GM13977 (cell line): ENCODE measurements at regions not wholly inside any gene's neighbourhood (a gene's known extent, or its start where the extent isn't known, plus 50 kb on each side); places are given as distances from the start of the nearest gene placed in this dataset.
"Not testable (repeated sequence)": the region's sequence is repeated elsewhere in the genome, so short reads cannot be mapped to it uniquely, and the experiment has no call there.

Experiments used
- DNase-seq: peaks from one replicate; pipeline ENCODE4 v3.0.0; 2012; ENCODE audit warnings: low spot score
- in situ Hi-C: fragments of 300-500 bp; cut with MboI; formaldehyde crosslinking; loops from one replicate; pipeline ENCODE4 v1.12.0; 2022; ENCODE audit warnings: low sequenced_read_pairs, low pct_unique_long_range_greater_than_20kb, mixed read lengths, inconsistent platforms; ENCODE audit not compliant: unreplicated experiment
- TF ChIP-seq, protein P1 (sequence below): IDR thresholded peaks from 2 replicates; pipeline ENCODE4 v1.5.1; 2012; ENCODE audit warnings: mild to moderate bottlenecking, control low read depth; ENCODE audit not compliant: insufficient read depth; ENCODE audit errors: extremely low read depth, missing control alignments

DNA sequence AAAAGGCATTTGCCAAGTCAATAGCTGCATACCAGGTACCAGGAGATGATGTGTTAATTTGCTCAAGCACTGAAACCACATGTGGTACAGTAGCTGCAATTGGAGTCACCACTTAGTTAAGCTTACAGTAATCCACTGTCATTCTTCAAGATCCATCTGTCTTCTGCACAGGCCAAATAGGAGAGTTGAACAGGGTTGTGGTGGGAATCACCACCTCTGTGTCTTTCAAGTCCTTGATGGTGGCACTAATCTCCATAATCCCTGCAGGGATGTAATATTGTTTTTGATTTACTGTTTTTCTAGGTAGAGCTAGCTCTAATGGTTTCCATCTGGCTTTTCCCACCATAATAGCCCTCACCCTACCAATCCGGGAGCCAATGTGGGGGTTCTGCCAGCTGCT lies 91.9 kb downstream of the FCRL5 start:
- TF ChIP-seq, protein P1, sequence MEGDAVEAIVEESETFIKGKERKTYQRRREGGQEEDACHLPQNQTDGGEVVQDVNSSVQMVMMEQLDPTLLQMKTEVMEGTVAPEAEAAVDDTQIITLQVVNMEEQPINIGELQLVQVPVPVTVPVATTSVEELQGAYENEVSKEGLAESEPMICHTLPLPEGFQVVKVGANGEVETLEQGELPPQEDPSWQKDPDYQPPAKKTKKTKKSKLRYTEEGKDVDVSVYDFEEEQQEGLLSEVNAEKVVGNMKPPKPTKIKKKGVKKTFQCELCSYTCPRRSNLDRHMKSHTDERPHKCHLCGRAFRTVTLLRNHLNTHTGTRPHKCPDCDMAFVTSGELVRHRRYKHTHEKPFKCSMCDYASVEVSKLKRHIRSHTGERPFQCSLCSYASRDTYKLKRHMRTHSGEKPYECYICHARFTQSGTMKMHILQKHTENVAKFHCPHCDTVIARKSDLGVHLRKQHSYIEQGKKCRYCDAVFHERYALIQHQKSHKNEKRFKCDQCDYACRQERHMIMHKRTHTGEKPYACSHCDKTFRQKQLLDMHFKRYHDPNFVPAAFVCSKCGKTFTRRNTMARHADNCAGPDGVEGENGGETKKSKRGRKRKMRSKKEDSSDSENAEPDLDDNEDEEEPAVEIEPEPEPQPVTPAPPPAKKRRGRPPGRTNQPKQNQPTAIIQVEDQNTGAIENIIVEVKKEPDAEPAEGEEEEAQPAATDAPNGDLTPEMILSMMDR: no peak
- in situ Hi-C loops: no loop called here
- no peak for DNase-seq

DNA sequence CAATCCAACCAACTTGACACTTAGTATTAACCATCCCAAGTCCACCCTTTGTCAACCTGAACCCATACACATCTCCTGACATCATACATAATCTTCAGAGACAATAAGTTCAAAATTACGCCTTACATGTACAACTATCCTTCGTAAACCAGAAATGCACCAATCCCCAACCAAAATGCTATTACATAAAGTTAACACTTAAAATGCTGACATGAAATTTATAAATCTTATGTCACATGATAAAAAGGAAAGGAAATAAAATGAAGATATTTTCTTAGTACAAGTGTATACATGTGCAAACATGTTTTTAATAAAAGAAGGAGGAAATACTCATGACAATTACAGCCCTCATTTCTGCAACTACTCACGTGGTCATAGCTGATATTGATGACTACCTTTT lies 95.0 kb downstream of the FCRL5 start:
- TF ChIP-seq, protein P1: no peak
- in situ Hi-C loops: no loop called here
- no peak for DNase-seq

DNA sequence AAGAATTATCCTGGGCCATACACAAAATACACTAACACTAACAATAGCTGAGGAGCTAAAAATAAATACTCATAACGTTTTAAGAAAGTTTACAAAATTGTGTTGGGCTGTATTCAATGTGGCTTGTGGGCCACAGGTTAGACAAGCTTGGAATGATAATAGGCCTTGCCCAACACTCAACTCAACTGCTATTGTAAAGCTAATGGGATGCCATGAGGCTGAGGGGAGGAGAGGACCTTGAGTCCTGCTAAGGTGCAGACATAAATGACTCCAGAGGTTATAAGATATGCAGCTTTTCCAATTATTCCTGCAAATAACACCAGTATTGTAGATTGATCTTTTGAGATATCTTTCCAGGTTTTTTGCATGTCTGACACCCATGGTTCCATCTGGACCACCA lies 97.0 kb downstream of the FCRL5 start:
- TF ChIP-seq, protein P1: no peak
- no peak for DNase-seq
- in situ Hi-C loops: no loop called here

DNA sequence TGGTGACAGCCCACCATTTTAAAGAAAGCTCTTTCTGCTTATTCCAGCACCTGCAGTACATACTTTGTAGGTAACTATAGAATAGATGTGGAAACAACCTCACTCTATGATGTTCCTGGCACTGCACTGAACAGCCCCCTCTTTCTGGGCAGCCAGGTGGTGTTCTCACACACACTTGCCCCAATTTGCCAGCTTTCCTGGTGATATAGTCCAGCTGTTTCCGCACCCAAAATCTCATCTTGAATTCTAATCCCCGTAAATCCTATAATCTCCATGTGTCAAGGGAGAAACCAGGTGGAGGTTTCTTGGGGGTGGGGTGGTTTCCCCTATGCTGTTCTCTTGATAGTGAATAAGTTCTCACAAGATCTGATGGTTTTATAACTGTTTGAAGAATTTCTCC lies 102.2 kb downstream of the FCRL5 start:
- TF ChIP-seq, protein P1: no peak
- in situ Hi-C loops: no loop called here
- no peak for DNase-seq

DNA sequence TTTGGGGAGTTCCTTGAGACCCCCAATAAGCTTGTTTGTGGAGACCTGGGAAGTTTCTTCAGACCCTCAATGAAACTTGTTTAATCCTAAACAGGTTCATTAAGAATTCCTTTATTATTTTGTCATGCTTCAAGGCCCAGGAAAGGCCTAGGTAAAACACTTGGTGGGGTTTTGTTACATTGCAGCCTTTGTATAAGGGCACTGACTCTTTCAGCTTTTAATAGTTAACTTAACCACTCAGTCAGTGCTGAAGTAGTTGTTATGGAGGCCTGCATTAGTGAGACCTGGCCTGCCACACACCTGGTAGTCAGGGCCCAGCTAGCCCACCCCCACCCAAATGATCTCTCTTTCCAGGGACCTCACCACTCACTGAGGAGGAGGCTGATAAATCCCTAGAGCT lies 103.7 kb downstream of the FCRL5 start:
- DNase-seq: no peak

DNA sequence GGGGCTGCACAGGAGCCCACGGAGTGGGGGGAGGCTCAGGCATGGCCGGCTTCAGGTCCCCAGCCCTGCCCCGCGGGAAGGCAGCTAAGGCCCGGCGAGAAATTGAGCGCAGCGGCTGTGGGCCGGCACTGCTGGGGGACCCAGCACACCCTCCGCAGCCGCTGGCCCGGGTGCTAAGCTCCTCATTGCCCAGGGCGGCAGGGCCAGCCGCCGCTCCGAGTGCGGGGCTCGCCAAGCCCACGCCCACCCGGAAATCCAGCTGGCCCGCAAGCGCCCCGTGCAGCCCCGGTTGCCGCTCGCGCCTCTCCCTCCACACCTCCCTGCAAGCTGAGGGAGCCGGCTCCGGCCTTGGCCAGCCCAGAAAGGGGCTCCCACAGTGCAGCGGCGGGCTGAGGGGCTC lies 106.0 kb downstream of the FCRL5 start:
- DNase-seq: not testable (repeated sequence)

More for the DNA sequence above, 103.7 kb downstream of the FCRL5 start:
- in situ Hi-C loops: no loop called here
- TF ChIP-seq, protein P1: no peak

DNA sequence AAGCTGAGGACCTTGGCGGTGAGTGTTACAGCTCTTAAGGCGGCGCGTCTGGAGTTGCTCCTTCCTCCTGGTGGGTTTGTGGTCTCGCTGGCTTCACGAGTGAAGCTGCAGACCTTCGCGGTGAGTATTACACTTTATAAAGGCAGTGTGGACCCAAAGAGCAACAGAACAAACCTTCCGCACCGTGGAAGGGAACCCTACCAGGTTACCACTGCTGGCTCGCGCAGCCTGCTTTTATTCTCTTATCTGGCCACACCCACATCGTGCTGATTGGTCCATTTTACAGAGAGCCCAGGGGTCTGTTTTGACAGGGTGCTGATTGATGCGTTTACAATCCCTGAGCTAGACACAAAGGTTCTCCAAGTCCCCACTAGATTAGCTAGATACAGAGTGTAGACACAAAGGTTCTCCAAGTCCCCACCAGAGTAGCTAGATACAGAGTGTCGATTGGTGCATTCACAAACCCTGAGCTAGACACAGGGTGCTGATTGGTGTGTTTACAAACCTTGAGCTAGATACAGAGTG lies 106.6 kb downstream of the FCRL5 start:
- in situ Hi-C loops, DNase-seq: not testable (repeated sequence)

More for the DNA sequence above, 106.0 kb downstream of the FCRL5 start:
- in situ Hi-C loops: not testable (repeated sequence)

DNA sequence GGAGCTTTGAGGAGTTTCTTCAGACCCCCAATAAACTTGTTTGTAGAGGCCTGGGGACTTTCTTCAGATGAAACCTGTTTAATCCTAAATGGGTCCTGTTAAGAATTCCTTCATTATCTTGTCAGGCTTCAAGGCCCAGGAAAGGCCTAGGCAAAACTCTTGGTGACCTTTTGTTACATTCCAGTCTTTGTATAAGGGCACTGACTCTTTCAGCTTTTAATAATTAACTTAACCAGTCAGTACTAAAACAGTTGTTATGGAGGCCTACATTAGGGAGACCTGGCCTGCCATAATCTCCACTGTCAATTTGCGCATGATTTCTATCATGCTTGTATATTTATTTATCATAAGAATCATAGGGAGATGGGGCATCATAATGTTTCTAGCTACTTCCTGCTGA lies 110.2 kb downstream of the FCRL5 start:
- TF ChIP-seq, protein P1: no peak
- in situ Hi-C loops: no loop called here
- DNase-seq: no peak
